ENCODE measurements at regions not wholly inside any gene's neighbourhood (a gene's known extent, or its start where the extent isn't known, plus 50 kb on each side); places are given as distances from the start of the nearest gene placed in this dataset.

DNA sequence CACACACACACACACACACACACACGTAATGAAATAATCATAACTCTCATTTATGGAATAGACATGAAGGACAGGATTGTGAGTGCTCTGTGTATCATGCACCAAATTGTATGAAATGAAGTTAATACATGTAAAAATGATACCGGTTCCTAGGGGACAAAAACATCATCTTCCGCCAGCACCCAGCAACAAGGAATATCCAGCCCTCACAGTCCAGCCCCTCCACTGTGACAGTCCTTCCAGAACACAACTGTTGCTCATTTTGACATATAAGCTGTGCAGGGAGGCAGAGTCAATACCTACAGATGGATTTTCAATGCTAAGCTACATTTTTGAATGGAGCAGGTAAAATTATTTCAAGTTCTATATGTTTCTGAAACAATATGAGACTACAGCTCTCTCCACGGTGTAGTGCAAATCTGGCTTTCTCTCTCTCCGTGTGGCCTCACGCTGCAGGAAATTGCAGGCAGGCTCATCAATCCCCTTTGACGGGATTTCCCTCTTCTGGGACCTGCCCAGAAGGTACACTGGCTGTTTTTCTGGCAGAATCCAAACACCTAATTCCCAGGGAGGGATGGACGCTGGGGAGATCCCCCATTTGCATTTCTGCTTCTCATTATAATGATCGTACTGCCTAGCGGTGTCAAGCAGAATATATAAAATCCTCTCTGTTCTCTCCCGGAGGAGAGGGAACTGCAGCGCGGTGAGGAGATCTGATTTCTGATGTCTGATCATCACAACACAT is 494.0 kb downstream of the LIG4 start:
- intact Hi-C loops (cut with micrococcal nuclease) = no loop called here
- H3K9me3 ChIP-seq (ENCODE audit: low read length) = no peaks in the 10 kb centered on the region

GRCh38 chr13:107716741-107717140 is 498.6 kb downstream of the LIG4 start:
- no peak for DNase-seq
- Histone ChIP-seq H3K4me3 (ENCODE audit: low read length) (no peak overlapping the region), H3K9me2 (replicated peaks; ENCODE audit: low read length) (no peaks in the 10 kb centered on the region), H3K9me3 (ENCODE audit: low read length) (no peaks in the 10 kb centered on the region), H3K27me3 (ENCODE audit: low read length) (no peaks in the 10 kb centered on the region), H3K79me2 (ENCODE audit: low read length) (no peaks in the 10 kb centered on the region), H2AFZ (ENCODE audit: low read length) (no peak overlapping the region), H3K27ac (ENCODE audit: low read length) (no peak overlapping the region), H3F3A (ENCODE audit: low read length, unreplicated experiment) (no peaks in the 10 kb centered on the region), H3K4me2 (ENCODE audit: low read length) (no peak overlapping the region), H3K4me1 (ENCODE audit: insufficient read depth, low read length) (peaks cover 7% of the 10 kb centered on the region), H3K36me3 (ENCODE audit: low read depth, low read length) (no peaks in the 10 kb centered on the region), H4K20me1 (ENCODE audit: low read length) (no peaks in the 10 kb centered on the region), H3K9ac (ENCODE audit: low read length) (no peak overlapping the region)
- intact Hi-C loops (cut with micrococcal nuclease) = no loop called here
- BruUV-seq (replicated peaks) = no TSS peak
- ChIA-PET POLR2A (ENCODE audit: unreplicated experiment) (no interaction called here), CTCF (no interaction called here)
- TF ChIP-seq EZH2phosphoT487 (IDR thresholded peaks at IDR 0.05; ENCODE audit: borderline replicate concordance, low read length) (no peak), EZH2 (IDR thresholded peaks at IDR 0.05; ENCODE audit: low read length, unreplicated experiment) (no peak)
- TF ChIP-seq, protein P1, sequence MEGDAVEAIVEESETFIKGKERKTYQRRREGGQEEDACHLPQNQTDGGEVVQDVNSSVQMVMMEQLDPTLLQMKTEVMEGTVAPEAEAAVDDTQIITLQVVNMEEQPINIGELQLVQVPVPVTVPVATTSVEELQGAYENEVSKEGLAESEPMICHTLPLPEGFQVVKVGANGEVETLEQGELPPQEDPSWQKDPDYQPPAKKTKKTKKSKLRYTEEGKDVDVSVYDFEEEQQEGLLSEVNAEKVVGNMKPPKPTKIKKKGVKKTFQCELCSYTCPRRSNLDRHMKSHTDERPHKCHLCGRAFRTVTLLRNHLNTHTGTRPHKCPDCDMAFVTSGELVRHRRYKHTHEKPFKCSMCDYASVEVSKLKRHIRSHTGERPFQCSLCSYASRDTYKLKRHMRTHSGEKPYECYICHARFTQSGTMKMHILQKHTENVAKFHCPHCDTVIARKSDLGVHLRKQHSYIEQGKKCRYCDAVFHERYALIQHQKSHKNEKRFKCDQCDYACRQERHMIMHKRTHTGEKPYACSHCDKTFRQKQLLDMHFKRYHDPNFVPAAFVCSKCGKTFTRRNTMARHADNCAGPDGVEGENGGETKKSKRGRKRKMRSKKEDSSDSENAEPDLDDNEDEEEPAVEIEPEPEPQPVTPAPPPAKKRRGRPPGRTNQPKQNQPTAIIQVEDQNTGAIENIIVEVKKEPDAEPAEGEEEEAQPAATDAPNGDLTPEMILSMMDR (conservative IDR thresholded peaks at IDR 0.05; ENCODE audit: low read depth, low read length) = no peak
- ATAC-seq = no peak

More for the DNA sequence above, 494.0 kb downstream of the LIG4 start:
- no peak overlapping the region for H3K9ac ChIP-seq (ENCODE audit: low read length)
- no peak for DNase-seq
- no peaks in the 10 kb centered on the region for H3F3A ChIP-seq (ENCODE audit: low read length, unreplicated experiment)
- TF ChIP-seq, protein P1 (conservative IDR thresholded peaks at IDR 0.05; ENCODE audit: low read depth, low read length) = no peak
- TF ChIP-seq EZH2 (IDR thresholded peaks at IDR 0.05; ENCODE audit: low read length, unreplicated experiment) = no peak
- no peak for TF ChIP-seq EZH2phosphoT487 (IDR thresholded peaks at IDR 0.05; ENCODE audit: borderline replicate concordance, low read length)
- H4K20me1 ChIP-seq (ENCODE audit: low read length) = no peaks in the 10 kb centered on the region
- no peak overlapping the region for H3K4me3 ChIP-seq (ENCODE audit: low read length)
- H3K36me3 ChIP-seq (ENCODE audit: low read depth, low read length) = no peaks in the 10 kb centered on the region
- H3K27ac ChIP-seq (ENCODE audit: low read length) = no peak overlapping the region
- H3K79me2 ChIP-seq (ENCODE audit: low read length) = no peaks in the 10 kb centered on the region
- H3K9me2 ChIP-seq (replicated peaks; ENCODE audit: low read length) = no peaks in the 10 kb centered on the region
- ChIA-PET CTCF (no interaction called here), POLR2A (ENCODE audit: unreplicated experiment) (interaction anchor here (0.5 kb wide), 1 partner anchor 8 kb away, joined by 6 read pairs; no protein-coding TSS in a partner anchor)
- no peak overlapping the region for H3K4me2 ChIP-seq (ENCODE audit: low read length)
- H3K27me3 ChIP-seq (ENCODE audit: low read length) = no peaks in the 10 kb centered on the region
- H2AFZ ChIP-seq (ENCODE audit: low read length) = no peak overlapping the region
- ATAC-seq = no peak
- H3K4me1 ChIP-seq (ENCODE audit: insufficient read depth, low read length) = no peaks in the 10 kb centered on the region
- no TSS peak for BruUV-seq (replicated peaks)

GRCh38 chr13:107716241-107716640 is 499.1 kb downstream of the LIG4 start:
- Histone ChIP-seq H3K4me3 (ENCODE audit: low read length) (no peak overlapping the region), H3K9ac (ENCODE audit: low read length) (no peak overlapping the region), H2AFZ (ENCODE audit: low read length) (no peak overlapping the region), H3K79me2 (ENCODE audit: low read length) (no peaks in the 10 kb centered on the region), H3K4me1 (ENCODE audit: insufficient read depth, low read length) (peaks cover 7% of the 10 kb centered on the region), H3K27me3 (ENCODE audit: low read length) (no peaks in the 10 kb centered on the region), H3F3A (ENCODE audit: low read length, unreplicated experiment) (no peaks in the 10 kb centered on the region), H4K20me1 (ENCODE audit: low read length) (no peaks in the 10 kb centered on the region), H3K9me3 (ENCODE audit: low read length) (no peaks in the 10 kb centered on the region), H3K27ac (ENCODE audit: low read length) (no peak overlapping the region), H3K4me2 (ENCODE audit: low read length) (no peak overlapping the region), H3K36me3 (ENCODE audit: low read depth, low read length) (no peaks in the 10 kb centered on the region), H3K9me2 (replicated peaks; ENCODE audit: low read length) (no peaks in the 10 kb centered on the region)
- no peak for DNase-seq
- BruUV-seq (replicated peaks) = no TSS peak
- POLR2A ChIA-PET (ENCODE audit: unreplicated experiment) = no interaction called here
- ATAC-seq = no peak
- CTCF ChIA-PET = no interaction called here
- intact Hi-C loops (cut with micrococcal nuclease) = no loop called here
- TF ChIP-seq, protein P1 (conservative IDR thresholded peaks at IDR 0.05; ENCODE audit: low read depth, low read length) = no peak
- no peak for TF ChIP-seq EZH2phosphoT487 (IDR thresholded peaks at IDR 0.05; ENCODE audit: borderline replicate concordance, low read length)
- no peak for TF ChIP-seq EZH2 (IDR thresholded peaks at IDR 0.05; ENCODE audit: low read length, unreplicated experiment)

Measured in PC-3 (cell line).